HCT116 (cell line): ENCODE measurements at regions not wholly inside any gene's neighbourhood (a gene's known extent, or its start where the extent isn't known, plus 50 kb on each side); places are given as distances from the start of the nearest gene placed in this dataset.

Experiments
- ATAC-seq: fragments of 200-7000 bp; cut with Tn5 transposase; 2 replicates; pipeline ENCODE4 v1.9.1; 2020; ENCODE audit warnings: mild to moderate bottlenecking, moderate library complexity
- BruUV-seq: library from RNA; stranded (reverse); fragments of 400-500 nt; replicated peaks from 2 replicates; lab custom pipeline; 2021; lab: Mats Ljungman, UMichigan
- CTCF ChIA-PET: fragments of 300-600 bp; sonication (Branson Sonifier 250); formaldehyde crosslinking; loops from one replicate; lab custom pipeline; 2021; ENCODE audit warnings: antibody characterized with exemption; lab: Charles Lee
- POLR2A ChIA-PET: fragments of 300-600, 350-600 bp; sonication (Branson Sonifier 250); formaldehyde crosslinking; loops from one replicate; lab custom pipeline; 2021; ENCODE audit warnings: antibody characterized with exemption; lab: Charles Lee
- RAD21 ChIA-PET, 2 experiments: fragments of 300-600 bp; sonication (Branson Sonifier 250); formaldehyde crosslinking; loops; one replicate each; lab custom pipeline; 2023; ENCODE audit warnings: low total read pairs in 2 of 2; ENCODE audit not compliant: uncharacterized antibody in 2 of 2, unreplicated experiment in 2 of 2, low non-redundant PET in 1 of 2; lab: Charles Lee
- DNase-seq: peaks from one replicate; pipeline ENCODE4 v3.0.0-alpha.2; 2010; ENCODE audit warnings: low read depth, low spot score
- H2AFZ ChIP-seq: fragments of 200-600 bp; shearing (Covaris generic), sonication (generic); 2 replicates; pipeline ENCODE4 v1.6.1; 2017; ENCODE audit warnings: low read depth, mixed run types, mixed read lengths, antibody characterized with exemption, low read length; ENCODE audit not compliant: poor library complexity, severe bottlenecking
- H3K27ac ChIP-seq: 2 replicates; pipeline ENCODE4 v1.5.1; 2012; ENCODE audit warnings: low read depth, low read length
- H3K27me3 ChIP-seq: fragments of 200-600 bp; sonication (generic); 2 replicates; pipeline ENCODE4 v1.6.1; 2016; ENCODE audit warnings: mixed run types, low read length, mixed read lengths; ENCODE audit not compliant: insufficient read depth
- H3K36me3 ChIP-seq, 2 experiments: fragments of 200-500 bp in 1 of 2; fragments of 200-600 bp in 1 of 2; sonication (Bioruptor generic) in 1 of 2; sonication (generic) in 1 of 2; 2 replicates each; pipeline versions ENCODE4 v1.5.1 to v1.6.1; 2014 to 2016; ENCODE audit warnings: low read length in 2 of 2, inconsistent platforms in 1 of 2, mixed read lengths in 1 of 2, mixed run types in 1 of 2; ENCODE audit not compliant: insufficient read depth in 2 of 2, control insufficient read depth in 1 of 2
- H3K4me1 ChIP-seq, 2 experiments: fragments of 200-600 bp in 1 of 2; sonication (generic) in 1 of 2; 2 replicates each; pipeline versions ENCODE4 v1.5.1 to v1.6.1; 2012 to 2017; ENCODE audit warnings: low read length in 2 of 2, inconsistent platforms in 1 of 2, mild to moderate bottlenecking in 1 of 2, mixed read lengths in 1 of 2, mixed run types in 1 of 2, moderate library complexity in 1 of 2; ENCODE audit not compliant: insufficient read depth in 2 of 2, control insufficient read depth in 1 of 2
- H3K4me2 ChIP-seq: fragments of 200-600 bp; sonication (generic); 2 replicates; pipeline ENCODE4 v1.6.1; 2017; ENCODE audit warnings: mixed run types, low read length, mixed read lengths
- H3K4me3 ChIP-seq, 2 experiments: fragments of 200-600 bp in 1 of 2; sonication (generic) in 1 of 2; replicated peaks in 1 of 2; 2 replicates each; pipeline ENCODE4 v1.5.1; 2011 to 2016; ENCODE audit warnings: low read length in 2 of 2, control low read depth in 1 of 2, low read depth in 1 of 2, mild to moderate bottlenecking in 1 of 2, mixed read lengths in 1 of 2, mixed run types in 1 of 2
- H3K79me2 ChIP-seq: fragments of 200-600 bp; sonication (generic); 2 replicates; pipeline ENCODE4 v1.6.1; 2017; ENCODE audit warnings: mild to moderate bottlenecking, mixed run types, low read length, moderate library complexity, mixed read lengths; ENCODE audit not compliant: insufficient read depth
- H3K9ac ChIP-seq: fragments of 200-600 bp; sonication (generic); 2 replicates; pipeline ENCODE4 v1.6.1; 2016; ENCODE audit warnings: low read length, mixed read lengths
- H3K9me2 ChIP-seq: fragments of 200-600 bp; sonication (generic), shearing (Covaris generic); 2 replicates; pipeline ENCODE4 v1.6.1; 2017; ENCODE audit warnings: mixed run types, mild to moderate bottlenecking, moderate library complexity; ENCODE audit not compliant: insufficient read depth
- H3K9me3 ChIP-seq, 2 experiments: fragments of 200-500 bp in 1 of 2; fragments of 200-600 bp in 1 of 2; sonication (Bioruptor generic) in 1 of 2; sonication (generic) in 1 of 2; 2 replicates each; pipeline ENCODE4 v1.6.1; 2014 to 2017; ENCODE audit warnings: low read length in 2 of 2, mixed read lengths in 2 of 2, inconsistent platforms in 1 of 2, low read depth in 1 of 2, mild to moderate bottlenecking in 1 of 2, mixed run types in 1 of 2, moderate library complexity in 1 of 2; ENCODE audit not compliant: control insufficient read depth in 1 of 2, insufficient read depth in 1 of 2
- H4K20me1 ChIP-seq: fragments of 200-600 bp; sonication (generic), shearing (Covaris generic); 2 replicates; pipeline ENCODE4 v1.6.1; 2017; ENCODE audit warnings: mixed run types, mild to moderate bottlenecking, moderate library complexity; ENCODE audit not compliant: insufficient read depth
- CEBPB ChIP-seq: IDR thresholded peaks from 2 replicates; pipeline ENCODE4 v1.6.1; 2012; ENCODE audit warnings: low read depth
- EGR1 ChIP-seq: IDR thresholded peaks from 2 replicates; pipeline ENCODE4 v1.6.1; 2012; ENCODE audit warnings: low read depth
- ELF1 ChIP-seq: IDR thresholded peaks from 2 replicates; pipeline ENCODE4 v1.6.1; 2012; ENCODE audit warnings: low read depth, borderline replicate concordance
- EZH2 ChIP-seq: fragments of 200-600 bp; sonication (generic); IDR thresholded peaks from 2 replicates; pipeline ENCODE4 v1.6.1; 2017; ENCODE audit warnings: antibody characterized with exemption, mixed run types
- EZH2phosphoT487 ChIP-seq: fragments of 200-600 bp; IDR thresholded peaks from 2 replicates; pipeline ENCODE4 v1.6.1; 2018; ENCODE audit warnings: antibody characterized with exemption, borderline replicate concordance
- FOSL1 ChIP-seq: IDR thresholded peaks from 2 replicates; pipeline ENCODE4 v1.6.1; 2012; ENCODE audit warnings: low read depth
- JUND ChIP-seq: IDR thresholded peaks from 2 replicates; pipeline ENCODE4 v1.6.1; 2012
- POLR2A ChIP-seq: IDR thresholded peaks from 2 replicates; pipeline ENCODE4 v1.7.0; 2011; ENCODE audit warnings: borderline replicate concordance; ENCODE audit not compliant: insufficient read depth, insufficient read length; ENCODE audit errors: extremely low read depth
- POLR2AphosphoS5 ChIP-seq: IDR thresholded peaks from 2 replicates; pipeline ENCODE4 v1.6.1; 2011; ENCODE audit warnings: mild to moderate bottlenecking, low read depth, low read length, moderate library complexity
- RAD21 ChIP-seq: IDR thresholded peaks from 2 replicates; pipeline ENCODE4 v1.6.1; 2012; ENCODE audit warnings: low read depth, mild to moderate bottlenecking
- SIN3A ChIP-seq: IDR thresholded peaks from 2 replicates; pipeline ENCODE4 v1.6.1; 2012; ENCODE audit warnings: low read depth
- SRF ChIP-seq: IDR thresholded peaks from 2 replicates; pipeline ENCODE4 v1.6.1; 2012; ENCODE audit warnings: low read depth
- TCF7L2 ChIP-seq: IDR thresholded peaks from 2 replicates; pipeline ENCODE4 v1.7.0; 2011; ENCODE audit warnings: borderline replicate concordance, inconsistent platforms; ENCODE audit not compliant: insufficient read depth, insufficient read length; ENCODE audit errors: extremely low read depth
- ZFX ChIP-seq: fragments of 450-650 bp; IDR thresholded peaks from 2 replicates; pipeline ENCODE4 v1.6.1; 2017
- ZNF274 ChIP-seq: fragments of 200-500 bp; sonication (Bioruptor generic); IDR thresholded peaks from 2 replicates; pipeline ENCODE4 v1.6.1; 2014; ENCODE audit warnings: mild to moderate bottlenecking, low read depth, low read length, inconsistent platforms
- intact Hi-C: fragments of 100-400 bp; cut with micrococcal nuclease; formaldehyde crosslinking; loops from 2 replicates; pipeline ENCODE4 v1.10.0; 2022
- TF ChIP-seq, protein P1 (sequence below): IDR thresholded peaks from 2 replicates; pipeline ENCODE4 v1.6.1; 2011; ENCODE audit warnings: mild to moderate bottlenecking, low read length, moderate library complexity; ENCODE audit not compliant: insufficient replicate concordance; ENCODE audit errors: extremely low read depth
- TF ChIP-seq, protein P2 (sequence below), 3 experiments: fragments of 200-600 bp in 1 of 3; sonication (generic) in 1 of 3; IDR thresholded peaks in 2 of 3; conservative IDR thresholded peaks in 1 of 3; 2 replicates each; pipeline ENCODE4 v1.5.1; 2012 to 2017; ENCODE audit warnings: low read depth in 2 of 3, low read length in 2 of 3, antibody characterized with exemption in 1 of 3, borderline replicate concordance in 1 of 3, control low read depth in 1 of 3, mild to moderate bottlenecking in 1 of 3, mixed read lengths in 1 of 3, mixed run types in 1 of 3, moderate library complexity in 1 of 3; ENCODE audit not compliant: insufficient read depth in 1 of 3
- TF ChIP-seq, protein P3 (sequence below): IDR thresholded peaks from 2 replicates; pipeline ENCODE4 v1.6.1; 2012

DNA sequence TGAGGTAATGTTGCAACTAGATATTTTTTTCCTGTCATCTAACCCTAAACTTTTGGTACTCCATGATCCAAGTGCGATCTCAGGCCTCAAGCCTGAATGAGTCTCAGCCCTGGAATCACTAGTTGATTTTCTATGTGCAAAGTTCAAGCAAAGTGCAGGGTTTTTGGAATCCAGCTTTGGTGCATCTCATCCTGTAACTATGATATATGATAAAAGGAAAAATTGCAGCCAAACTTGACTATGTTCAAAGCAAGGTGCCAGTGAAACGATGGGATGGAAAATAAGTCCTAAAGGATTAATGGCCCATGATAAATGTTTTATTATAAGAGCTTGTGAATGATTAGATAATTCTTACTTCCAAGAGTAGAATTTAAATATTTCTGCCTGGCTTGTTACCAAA is 78.9 kb upstream of the NT5C1B start (continued):
- TF ChIP-seq, protein P1, sequence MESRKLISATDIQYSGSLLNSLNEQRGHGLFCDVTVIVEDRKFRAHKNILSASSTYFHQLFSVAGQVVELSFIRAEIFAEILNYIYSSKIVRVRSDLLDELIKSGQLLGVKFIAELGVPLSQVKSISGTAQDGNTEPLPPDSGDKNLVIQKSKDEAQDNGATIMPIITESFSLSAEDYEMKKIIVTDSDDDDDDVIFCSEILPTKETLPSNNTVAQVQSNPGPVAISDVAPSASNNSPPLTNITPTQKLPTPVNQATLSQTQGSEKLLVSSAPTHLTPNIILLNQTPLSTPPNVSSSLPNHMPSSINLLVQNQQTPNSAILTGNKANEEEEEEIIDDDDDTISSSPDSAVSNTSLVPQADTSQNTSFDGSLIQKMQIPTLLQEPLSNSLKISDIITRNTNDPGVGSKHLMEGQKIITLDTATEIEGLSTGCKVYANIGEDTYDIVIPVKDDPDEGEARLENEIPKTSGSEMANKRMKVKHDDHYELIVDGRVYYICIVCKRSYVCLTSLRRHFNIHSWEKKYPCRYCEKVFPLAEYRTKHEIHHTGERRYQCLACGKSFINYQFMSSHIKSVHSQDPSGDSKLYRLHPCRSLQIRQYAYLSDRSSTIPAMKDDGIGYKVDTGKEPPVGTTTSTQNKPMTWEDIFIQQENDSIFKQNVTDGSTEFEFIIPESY = no peak
- TF ChIP-seq POLR2AphosphoS5 = no peak
- TF ChIP-seq, protein P2, sequence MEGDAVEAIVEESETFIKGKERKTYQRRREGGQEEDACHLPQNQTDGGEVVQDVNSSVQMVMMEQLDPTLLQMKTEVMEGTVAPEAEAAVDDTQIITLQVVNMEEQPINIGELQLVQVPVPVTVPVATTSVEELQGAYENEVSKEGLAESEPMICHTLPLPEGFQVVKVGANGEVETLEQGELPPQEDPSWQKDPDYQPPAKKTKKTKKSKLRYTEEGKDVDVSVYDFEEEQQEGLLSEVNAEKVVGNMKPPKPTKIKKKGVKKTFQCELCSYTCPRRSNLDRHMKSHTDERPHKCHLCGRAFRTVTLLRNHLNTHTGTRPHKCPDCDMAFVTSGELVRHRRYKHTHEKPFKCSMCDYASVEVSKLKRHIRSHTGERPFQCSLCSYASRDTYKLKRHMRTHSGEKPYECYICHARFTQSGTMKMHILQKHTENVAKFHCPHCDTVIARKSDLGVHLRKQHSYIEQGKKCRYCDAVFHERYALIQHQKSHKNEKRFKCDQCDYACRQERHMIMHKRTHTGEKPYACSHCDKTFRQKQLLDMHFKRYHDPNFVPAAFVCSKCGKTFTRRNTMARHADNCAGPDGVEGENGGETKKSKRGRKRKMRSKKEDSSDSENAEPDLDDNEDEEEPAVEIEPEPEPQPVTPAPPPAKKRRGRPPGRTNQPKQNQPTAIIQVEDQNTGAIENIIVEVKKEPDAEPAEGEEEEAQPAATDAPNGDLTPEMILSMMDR (IDR thresholded peaks at IDR 0.05 in 2 of 3, conservative IDR thresholded peaks at IDR 0.05 in 1 of 3; ENCODE audit: borderline replicate concordance in 1 of 3, insufficient read depth in 1 of 3, low read depth in 2 of 3, low read length in 2 of 3) = no peak
- TF ChIP-seq ZFX = no peak
- no peak for TF ChIP-seq JUND
- no peak for TF ChIP-seq TCF7L2
- TF ChIP-seq, protein P3, sequence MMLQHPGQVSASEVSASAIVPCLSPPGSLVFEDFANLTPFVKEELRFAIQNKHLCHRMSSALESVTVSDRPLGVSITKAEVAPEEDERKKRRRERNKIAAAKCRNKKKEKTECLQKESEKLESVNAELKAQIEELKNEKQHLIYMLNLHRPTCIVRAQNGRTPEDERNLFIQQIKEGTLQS = no peak
- no peak for TF ChIP-seq SIN3A
- no peak for TF ChIP-seq CEBPB
- TF ChIP-seq ELF1 = no peak

DNA sequence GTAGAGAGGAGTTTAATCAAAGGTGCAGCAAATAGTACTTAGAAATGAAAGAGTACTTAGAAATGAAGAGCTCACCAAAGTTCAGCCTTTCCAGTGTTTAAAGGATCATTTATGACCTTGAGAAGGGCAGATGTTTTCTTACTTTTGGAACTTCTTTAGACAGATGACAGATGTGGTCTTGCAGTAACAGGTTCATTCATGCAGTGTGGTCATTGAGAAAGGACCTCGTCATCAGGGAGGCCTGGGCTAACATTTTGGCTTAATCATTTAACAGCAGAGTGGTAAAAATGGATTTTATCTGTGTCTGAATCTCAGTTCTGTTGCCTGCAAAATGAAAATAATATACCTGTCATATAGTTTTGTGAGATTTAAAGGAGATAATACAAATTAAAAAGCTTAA is 75.1 kb upstream of the NT5C1B start:
- no peak for ATAC-seq
- BruUV-seq = no TSS peak
- ChIA-PET POLR2A (no interaction called here), RAD21 (no interaction called here), CTCF (no interaction called here)
- H3K9me2 ChIP-seq = no peaks in the 10 kb centered on the region
- no peaks in the 10 kb centered on the region for H3K36me3 ChIP-seq
- no peak overlapping the region for H2AFZ ChIP-seq
- no peaks in the 10 kb centered on the region for H3K9me3 ChIP-seq
- no peak overlapping the region for H3K27ac ChIP-seq
- H3K9ac ChIP-seq = no peak overlapping the region
- no peaks in the 10 kb centered on the region for H3K79me2 ChIP-seq
- no peaks in the 10 kb centered on the region for H3K27me3 ChIP-seq
- no peak for DNase-seq
- H3K4me1 ChIP-seq = no peaks in the 10 kb centered on the region
- H3K4me2 ChIP-seq = no peak overlapping the region
- intact Hi-C loops = no loop called here
- H3K4me3 ChIP-seq = no peak overlapping the region
- no peaks in the 10 kb centered on the region for H4K20me1 ChIP-seq
- TF ChIP-seq RAD21 (no peak), EZH2 (no peak), CEBPB (no peak), ZFX (no peak), ZNF274 (no peak), SRF (no peak), POLR2A (no peak), JUND (no peak), EZH2phosphoT487 (no peak), EGR1 (no peak), TCF7L2 (no peak), FOSL1 (no peak)
- TF ChIP-seq, protein P2 (IDR thresholded peaks at IDR 0.05 in 2 of 3, conservative IDR thresholded peaks at IDR 0.05 in 1 of 3; ENCODE audit: borderline replicate concordance in 1 of 3, insufficient read depth in 1 of 3, low read depth in 2 of 3, low read length in 2 of 3) = no peak
